Activated CD4-positive, alpha-beta T cell treated with anti-CD3 and anti-CD28 coated beads, Interleukin-2, amount 50 U/mL, for 4 hours (primary cell): ENCODE measurements at regions not wholly inside any gene's neighbourhood (a gene's known extent, or its start where the extent isn't known, plus 50 kb on each side); places are given as distances from the start of the nearest gene placed in this dataset.
"Not testable (repeated sequence)": the region's sequence is repeated elsewhere in the genome, so short reads cannot be mapped to it uniquely, and the experiment has no call there.

Experiments
- DNase-seq, 2 experiments: peaks; one replicate each; pipeline ENCODE4 v3.0.0-alpha.2; 2020

DNA sequence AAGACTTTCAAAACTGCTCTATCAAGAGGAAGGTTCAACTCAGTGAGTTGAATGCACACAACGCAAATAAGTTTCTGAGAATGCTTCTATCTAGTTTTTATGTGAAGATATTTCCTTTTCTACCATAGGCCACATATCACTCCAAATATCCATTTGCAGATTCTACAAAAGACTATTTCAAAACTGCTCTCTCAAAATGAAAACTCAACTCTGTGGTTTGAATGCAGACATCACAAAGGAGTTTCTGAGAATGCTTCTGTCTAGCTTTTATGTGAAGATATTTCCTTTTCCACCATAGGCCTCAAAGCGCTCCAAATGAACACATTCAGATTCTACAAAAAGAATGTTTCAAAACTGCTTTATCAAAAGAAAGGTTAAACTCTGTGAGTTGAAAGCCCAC, 1093.1 kb upstream of the DEFB115 start:
- DNase-seq = not testable (repeated sequence)

DNA sequence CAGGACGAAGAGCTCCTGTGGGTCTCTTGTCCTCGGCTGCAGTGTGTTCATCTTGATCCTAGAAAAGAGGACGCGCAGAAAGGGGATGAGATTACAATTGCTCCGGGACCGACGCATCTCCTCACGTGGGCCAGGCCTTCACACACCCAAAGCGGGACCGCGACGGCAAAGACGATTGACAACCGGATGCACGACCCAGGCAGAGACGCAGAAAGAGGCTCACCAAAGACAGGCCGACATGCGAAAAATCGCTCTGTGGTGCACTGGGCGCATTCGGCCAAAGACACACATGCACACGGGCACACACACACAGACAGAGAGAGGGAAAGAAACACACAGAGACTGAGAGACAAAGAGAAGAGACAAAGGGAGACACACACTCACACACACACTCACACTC, 1089.9 kb upstream of the DEFB115 start:
- no peak for DNase-seq

DNA sequence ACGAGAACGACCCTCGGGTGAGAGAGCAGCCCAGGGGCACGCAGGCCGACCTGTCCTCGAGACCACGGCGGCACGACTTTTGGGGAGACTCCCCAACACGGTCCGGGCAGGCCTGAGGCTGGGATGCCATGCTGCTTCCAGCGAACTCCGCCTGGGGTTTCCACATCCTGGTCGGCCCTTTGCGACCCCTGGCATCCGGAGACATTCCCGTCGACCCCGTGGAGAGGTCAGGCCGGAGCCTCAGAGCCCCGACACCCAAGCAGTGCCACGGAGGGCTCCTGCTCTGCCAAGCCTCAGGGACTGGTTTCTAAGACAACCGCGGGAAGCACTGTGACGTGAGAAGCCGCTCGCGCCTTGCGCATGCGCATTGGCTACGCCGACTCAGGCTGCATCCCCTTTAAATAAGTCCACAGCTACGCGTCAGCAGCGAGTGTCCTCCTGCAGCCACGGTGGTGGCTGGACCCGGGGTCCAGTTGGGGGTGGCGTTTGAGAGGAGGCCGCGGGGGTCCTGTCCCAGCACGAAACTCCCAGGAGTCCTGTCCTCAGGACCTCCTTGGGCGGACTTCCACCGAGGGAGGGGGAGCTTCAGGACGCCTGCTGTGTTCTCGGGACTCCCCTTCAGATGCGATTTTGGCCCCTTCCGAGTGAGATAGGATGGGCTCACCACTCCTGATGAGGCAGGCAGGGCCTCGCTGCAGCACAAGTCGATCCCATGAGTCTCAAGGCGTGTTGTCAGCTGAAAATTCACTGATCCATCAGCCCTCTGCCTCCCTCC, 1089.3 kb upstream of the DEFB115 start:
- DNase-seq = no peak

DNA sequence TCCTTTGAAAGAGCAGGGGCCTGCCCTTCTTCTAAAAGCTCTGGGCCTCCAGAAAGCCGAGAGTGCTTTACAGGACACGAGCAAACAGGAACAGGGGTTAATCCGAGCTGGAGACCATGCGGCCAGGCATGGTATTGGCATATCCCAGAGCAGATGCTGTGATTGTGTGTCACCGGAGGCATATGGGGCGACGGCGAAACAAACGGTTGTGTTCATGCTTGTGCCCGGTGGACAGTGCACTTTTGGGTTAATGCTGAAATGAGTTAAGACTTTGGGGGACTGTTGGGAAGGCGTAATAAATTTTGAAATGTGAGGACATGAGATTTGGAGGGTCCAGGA, 1088.7 kb upstream of the DEFB115 start:
- no peak for DNase-seq

DNA sequence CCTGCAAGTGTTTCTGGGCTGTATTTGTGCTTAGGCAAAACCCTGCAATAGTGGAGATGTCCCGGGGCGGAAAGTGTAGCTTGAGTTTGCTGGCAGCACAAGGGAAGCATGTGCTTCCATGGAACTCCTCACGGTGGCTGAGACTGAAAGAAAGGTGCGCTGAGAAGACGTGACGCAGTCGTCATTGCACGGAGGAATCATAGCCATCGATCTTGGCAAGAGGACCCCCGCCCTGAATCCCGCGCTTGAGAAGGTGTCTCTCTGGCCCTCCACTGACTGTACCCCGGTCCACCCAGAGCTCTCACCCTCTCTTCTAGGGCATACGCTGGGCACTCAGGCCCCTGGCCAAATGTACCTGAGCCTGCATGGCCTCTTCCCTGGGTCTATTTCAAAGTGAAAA, 1081.8 kb upstream of the DEFB115 start:
- no peak for DNase-seq

DNA sequence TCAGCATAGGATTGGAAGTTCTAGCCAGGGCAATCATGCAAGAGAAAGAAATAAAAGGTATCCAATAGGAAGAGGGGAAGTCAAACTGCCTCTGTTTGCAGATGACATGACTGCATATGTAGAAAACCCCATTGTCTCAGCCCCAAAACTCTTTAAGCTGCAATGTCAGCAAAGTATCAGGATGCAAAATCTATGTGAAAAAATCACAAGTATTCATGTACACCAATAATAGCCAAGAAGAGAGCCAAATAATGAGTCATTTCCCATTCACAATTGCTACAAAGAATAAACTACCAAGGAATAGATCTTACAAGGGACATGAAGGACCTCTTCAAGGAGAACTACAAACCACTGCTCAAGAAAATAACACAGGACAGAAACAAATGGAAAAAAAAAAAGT, 1074.3 kb upstream of the DEFB115 start:
- DNase-seq = not testable (repeated sequence)

DNA sequence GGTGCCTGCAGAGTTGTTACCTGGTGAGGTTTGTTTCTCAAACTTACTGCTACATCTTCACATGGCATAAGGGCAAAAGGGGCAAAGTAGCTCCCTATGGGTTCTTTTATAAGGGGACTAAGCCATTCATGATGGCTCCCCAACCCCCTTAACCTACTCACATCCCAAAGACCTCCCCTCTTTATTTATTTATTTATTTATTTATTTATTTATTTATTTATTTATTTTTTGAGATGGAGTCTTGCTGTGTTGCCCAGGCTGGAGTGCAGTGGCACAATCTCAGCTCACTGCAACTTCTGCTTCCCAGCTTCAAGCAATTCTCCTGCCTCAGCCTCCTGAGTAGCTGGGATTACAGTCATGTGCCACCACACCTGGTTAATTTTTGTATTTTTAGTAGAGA, 1065.7 kb upstream of the DEFB115 start:
- DNase-seq = not testable (repeated sequence)

DNA sequence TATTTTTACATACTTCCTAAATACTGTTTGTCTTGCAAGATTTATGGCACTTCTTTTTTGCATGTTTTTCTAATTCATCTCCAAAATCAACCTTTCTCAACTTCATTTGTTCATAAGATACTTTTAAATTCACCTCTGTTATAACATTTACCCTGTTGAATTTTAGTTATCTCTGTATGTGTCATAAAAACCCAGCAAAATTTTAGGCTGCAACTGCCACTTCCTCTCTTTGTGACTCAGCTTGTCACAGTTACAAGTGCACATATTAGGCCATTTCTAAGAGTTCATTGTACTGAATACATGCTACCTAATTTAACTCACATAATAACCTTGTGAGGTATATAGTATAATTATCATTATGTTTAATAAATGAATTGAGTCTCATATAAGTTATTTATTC, 1023.0 kb upstream of the DEFB115 start:
- not testable (repeated sequence) for DNase-seq

DNA sequence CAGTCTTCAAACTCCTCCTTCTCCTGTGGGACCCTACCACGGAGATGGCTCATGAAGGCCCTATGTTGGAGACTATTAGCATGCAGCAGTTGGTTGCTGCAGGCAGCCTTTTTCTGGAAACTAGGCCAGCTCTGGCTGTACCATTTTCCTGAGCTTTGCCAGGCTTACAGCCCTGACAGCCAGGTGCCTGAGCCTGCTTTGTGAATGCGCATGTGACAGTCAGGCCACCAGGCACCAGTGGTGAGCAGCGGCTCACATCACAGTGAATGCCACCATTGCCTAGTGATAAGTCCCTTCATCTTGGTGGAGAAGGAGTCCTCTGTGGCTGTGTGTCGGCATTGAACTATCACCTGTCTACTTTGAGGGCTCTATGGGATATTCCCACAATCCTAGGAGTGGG, 982.4 kb upstream of the DEFB115 start:
- not testable (repeated sequence) for DNase-seq

DNA sequence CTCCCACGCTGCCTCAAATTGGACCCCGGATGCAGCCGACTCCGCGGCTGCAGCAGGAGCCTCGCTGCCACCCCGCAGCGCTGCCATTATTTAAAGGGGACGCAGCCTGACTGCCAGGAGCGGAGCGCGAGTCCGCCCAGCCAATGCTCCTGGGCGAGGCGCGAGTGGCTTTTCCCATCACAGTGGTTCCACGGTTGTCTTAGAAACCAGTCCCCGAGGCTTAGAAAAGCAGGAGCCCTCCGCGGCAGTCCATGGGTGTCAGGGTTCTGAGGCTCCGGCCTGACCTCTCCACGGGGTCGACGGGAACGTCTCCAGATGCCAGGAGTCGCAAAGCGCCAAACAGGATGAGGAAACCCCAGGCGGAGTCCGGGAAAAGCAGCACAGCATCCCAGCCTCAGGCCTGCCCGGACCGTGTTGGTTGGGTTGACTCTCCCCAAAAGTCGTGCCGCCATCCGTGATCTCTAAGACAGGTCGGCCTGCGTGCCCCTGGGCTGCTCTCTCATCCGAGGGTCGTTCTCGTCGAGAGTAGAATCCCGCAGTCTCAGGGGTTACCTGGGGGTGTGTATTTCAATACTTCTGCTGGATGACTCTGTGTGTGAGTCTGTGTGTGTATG, 975.8 kb upstream of the DEFB115 start:
- DNase-seq = no peak

DNA sequence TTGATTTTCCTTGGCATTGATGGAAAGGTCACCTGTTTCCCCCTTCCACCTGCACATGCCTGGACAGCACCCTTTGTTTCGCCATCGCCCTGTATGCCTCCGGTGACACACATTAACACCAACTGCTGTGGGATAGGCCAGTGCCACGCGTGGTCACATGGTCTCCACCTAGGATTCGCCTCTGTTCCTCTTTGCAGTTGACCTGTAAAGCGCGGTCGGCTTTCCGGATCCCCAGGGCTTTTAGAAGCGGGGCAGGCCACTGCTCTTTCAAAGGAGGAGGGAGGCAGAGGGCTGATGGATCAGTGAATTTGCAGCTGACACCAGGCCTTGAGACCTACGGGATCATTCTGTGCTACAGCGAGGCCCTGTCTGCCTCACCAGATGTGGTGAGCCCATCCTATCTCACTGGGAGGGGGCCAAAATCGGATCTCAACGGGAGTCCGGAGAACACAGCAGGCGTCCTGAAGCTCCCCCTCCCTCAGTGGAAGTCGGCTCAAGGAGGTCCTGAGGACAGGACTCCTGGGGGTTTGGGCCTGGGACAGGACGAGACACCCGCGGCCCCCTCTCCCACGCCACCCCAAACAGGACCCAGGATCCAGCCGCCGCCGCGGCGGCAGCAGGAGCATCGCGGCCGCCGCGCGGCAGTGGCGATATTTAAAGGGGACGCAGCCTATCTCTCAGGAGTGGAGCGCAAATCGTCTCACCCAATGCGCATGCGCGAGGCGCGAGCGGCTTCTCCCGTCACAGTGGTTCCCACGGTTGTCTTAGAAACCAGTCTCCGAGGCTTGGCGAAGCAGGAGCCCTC, 973.8 kb upstream of the DEFB115 start:
- peak; percentile 72 to 80 for DNase-seq

DNA sequence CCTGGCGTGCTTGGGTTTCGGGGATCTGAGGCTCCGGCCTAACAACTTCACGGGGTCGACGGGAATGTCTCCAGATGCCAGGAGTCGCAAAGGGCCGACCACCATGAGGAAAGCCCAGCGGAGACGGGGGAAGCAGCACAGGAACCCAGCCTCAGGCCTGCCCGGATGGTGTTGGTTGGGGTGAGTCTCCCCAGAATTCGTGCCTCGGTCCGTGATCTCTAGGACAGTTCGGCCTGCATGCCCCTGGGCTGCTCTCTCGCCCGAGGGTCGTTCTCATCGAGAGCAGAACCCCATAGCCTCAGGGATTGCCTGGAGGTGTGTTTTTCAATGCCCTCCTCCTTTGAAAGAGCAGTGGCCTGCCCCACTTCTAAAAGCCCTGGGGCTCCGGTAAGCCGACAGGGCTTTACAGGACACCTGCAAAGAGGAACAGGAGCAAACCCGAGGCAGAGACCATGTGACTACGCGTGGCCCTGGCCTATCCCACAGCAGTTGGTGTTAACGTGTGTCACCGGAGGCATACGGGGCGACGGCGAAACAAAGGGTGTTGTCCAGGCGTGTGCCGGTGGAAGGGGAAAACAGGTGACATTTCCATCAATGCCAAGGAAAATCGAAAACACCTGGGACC, 973.1 kb upstream of the DEFB115 start:
- DNase-seq = no peak

DNA sequence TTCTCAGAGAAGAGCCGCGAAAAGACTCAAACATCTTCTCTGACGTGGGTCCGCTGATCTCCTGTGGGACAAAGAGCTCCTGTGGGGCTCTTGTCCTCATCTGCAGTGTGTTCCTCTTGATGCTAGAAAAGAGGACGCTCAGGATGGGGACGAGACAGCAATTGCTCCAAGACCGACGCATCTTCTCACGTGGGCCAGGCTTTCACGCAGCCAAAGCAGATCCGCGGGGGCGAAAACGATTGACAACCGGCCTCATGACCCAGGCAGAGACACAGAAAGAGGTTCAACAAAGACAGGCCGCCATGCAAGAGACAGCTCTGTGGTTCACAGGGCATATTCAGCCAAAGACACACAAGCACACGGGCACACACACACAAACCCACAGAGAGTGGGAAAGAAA, 971.8 kb upstream of the DEFB115 start:
- DNase-seq = no peak

DNA sequence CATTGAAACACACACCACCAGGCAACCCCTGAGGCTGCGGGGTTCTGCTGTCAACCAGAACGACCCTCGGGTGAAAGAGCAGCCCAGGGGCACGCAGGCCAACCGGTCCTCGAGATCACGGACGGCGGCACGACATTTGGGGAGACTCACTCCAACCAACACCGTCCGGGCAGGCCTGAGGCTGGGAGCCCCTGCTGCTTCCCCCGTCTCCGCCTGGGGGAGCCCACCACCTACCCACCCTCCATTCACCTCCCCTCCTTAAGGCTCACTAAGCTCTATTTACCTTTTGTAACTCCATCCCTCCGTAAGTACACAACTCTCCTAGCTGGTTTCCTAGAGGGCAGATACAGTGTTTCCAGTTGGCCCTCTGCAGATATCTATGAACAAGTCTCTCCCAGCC, 971.3 kb upstream of the DEFB115 start:
- DNase-seq = no peak

DNA sequence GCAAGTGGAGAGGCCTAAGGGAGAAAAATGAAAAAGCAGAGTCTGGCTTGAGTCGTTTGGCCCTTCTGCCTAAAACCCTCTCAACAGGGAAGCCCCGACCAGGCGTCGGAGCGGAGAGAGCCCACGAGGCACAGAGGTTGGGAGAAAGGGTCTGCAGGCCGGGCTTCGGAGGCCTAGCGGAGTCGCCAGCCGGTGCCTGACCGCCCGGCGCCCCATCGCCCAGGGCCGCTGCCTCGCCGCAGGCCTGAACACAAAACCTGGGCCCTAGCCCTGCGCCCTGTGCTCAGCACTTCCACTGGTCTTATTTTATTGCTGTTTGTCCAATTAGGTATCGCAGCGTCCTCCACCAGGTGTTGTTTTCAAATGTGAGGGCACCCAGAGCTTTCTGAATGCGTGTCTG, 970.0 kb upstream of the DEFB115 start:
- DNase-seq = not testable (repeated sequence)

DNA sequence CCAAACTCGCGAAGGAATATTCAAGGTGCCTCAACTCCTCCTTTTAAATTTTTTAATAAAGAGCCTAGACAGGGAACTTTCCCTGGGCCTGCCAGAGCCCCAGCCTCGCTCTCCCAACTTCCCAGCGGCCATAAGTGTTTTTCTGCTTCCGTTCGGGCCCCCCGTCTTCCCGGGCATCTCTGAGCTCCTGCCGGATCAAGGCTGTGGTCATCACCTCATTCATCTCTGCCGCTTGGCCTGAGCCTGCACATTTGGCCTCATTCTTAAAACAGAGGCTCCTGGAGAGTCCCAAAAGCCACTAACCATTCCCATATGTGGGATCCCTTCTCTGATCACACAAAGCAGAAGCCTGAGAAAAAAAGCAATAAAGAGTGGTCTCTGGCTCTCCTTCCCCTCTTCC, 969.1 kb upstream of the DEFB115 start:
- DNase-seq = no peak

DNA sequence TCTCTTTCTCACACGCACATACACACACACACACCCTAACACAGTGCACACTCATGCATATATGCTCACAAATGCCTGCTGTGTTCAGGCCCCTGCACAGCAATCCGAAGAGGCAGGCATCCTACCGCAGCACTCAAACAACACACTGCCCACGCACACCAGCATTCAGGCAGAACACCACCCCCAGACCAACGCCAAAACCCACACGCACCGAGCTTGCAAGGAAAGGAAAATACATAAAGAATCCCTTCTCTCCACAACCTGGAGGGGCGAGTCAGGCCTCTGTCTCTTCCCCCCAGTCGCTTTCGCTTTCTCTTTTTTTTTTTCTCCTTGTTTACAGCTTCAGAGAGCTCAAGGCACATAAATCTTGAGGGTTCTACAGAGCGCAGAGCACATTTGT, 968.4 kb upstream of the DEFB115 start:
- not testable (repeated sequence) for DNase-seq

DNA sequence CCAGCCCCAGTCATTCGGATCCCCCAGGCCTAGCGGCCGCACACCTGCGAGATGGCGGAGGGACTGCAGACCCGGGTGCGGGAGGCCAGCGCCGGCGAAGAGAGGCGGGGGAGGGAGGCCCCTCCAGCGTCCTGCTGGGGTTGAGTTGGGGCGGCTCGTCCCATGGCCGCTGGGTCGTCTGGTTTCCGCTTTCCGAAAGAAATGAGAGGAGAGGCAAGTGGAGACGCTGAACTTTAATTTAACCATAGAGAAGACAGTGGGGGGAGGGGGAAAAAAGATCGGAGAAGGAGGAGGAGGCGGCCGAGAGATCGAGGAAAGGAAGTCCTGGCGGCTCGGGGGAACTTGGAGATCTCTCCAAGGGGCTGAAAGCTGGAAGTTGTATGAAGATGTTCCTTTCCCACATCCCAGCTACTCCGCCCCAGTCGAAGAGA, 967.7 kb upstream of the DEFB115 start:
- not testable (repeated sequence) for DNase-seq

DNA sequence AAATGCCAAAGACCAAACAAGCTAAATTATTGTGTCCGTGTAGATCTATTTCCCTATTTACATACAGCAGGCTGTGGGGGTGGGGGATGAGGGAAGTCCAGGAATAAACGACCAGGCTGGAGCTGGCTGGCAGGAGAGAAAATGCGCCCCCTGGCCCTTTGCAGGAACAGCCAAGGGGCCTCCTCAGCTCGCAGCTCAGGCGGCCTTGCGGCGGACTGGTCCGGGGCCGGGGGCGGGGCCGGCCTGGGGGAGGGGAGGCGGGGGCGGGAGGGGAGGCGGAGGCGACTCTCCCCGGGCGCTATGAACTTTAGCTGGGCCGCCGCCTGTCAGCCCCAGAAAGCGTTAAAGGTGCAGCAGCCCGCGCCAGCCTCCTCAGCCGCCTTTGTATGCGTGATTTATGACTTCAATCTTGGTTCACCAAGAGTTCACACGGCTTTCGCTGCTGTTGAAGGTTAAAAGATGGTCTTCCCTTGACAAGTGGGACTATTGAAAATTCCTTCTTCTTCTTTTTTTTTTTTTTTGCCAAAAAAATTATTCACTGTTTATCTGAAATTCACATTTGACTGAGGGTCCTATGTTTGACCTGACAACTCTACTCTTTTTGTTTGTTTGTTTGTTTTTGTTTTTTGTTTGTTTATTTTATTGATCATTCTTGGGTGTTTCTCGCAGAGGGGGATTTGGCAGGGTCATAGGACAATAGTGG, 967.0 kb upstream of the DEFB115 start:
- DNase-seq = not testable (repeated sequence)

DNA sequence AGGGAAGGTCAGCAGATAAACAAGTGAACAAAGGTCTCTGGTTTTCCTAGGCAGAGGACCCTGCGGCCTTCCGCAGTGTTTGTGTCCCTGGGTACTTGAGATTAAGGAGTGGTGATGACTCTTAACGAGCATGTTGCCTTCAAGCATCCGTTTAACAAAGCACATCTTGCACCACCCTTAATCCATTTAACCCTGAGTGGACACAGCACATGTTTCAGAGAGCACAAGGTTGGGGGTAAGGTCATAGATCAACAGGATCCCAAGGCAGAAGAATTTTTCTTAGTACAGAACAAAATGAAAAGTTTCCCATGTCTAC, 966.4 kb upstream of the DEFB115 start:
- not testable (repeated sequence) for DNase-seq

DNA sequence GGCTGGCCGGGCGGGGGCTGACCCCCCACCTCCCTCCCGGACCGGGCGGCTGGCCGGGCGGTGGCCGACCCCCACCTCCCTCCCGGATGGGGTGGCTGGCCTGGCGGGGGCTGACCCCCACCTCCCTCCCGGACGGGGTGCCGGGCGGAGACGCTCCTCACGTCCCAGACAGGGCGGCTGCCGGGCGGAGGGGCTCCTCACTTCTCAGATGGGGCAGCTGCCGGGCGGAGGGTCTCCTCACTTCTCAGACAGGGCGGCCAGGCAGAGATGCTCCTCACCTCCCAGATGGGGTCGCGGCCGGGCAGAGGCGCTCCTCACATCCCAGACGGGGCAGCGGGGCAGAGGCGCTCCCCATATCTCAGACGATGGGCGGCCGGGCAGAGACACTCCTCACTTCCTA, 965.8 kb upstream of the DEFB115 start:
- DNase-seq = not testable (repeated sequence)

DNA sequence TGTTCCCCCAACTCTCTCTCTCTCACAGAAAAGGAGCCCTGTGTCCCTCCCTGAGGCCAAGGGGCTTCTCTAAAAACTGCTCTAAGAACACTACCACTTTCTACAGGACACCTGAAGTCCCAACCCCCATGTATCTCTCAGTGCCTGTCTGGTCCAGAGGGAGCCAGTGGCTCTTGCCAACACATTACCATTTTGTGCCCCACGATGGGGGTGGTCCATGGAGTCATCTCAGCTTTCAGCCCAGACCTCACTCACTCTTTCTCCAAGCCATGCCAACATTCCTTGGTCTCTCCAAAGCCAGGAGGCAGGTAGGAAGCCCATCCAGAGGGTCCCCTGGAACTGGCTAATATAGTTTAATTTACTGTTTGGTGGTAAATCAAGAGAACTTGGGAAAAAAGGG, 962.1 kb upstream of the DEFB115 start:
- DNase-seq = not testable (repeated sequence)

DNA sequence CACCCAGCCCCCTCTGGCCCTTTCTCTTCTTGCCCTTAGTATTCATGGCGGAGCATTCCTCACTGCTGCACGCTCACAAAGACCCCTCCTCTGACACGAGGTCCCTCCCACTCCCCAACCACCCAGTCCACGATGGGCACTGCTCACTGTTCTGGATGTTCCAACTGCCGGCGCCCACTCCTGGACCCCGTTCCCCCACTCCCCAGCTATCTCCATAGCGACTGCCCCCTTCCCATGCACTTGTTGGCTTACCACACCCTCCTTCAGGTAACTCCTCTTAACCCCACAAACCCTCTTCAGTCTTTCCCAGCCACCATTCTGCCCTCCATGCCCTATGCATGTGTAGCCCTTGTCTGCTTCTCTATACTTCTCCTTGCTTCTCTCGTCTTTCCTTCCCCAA, 961.5 kb upstream of the DEFB115 start:
- not testable (repeated sequence) for DNase-seq
